NOMO-1 (cell line): ENCODE measurements at regions not wholly inside any gene's neighbourhood (a gene's known extent, or its start where the extent isn't known, plus 50 kb on each side); places are given as distances from the start of the nearest gene placed in this dataset.
A peak's percentile ranks its signal among the peaks of the same experiment; 100 is the strongest.
"Not testable (repeated sequence)": the region's sequence is repeated elsewhere in the genome, so short reads cannot be mapped to it uniquely, and the experiment has no call there.

ENCODE experiments used
- DNase-seq, 2 experiments: peaks; one replicate each; lab custom pipeline; 2025; ENCODE audit not compliant: unreplicated experiment in 2 of 2; lab: John Stamatoyannopoulos, UW

- DNase-seq = peak in 1 of 2 experiments; percentile 47
These were observed 823.9 kb upstream of the SLITRK1 start for GRCh38 chr13:84705982-84706710.

GRCh38 chr13:84702174-84702573 lies 819.9 kb upstream of the SLITRK1 start:
- DNase-seq = no peak

- DNase-seq = not testable (repeated sequence)
These were observed 815.3 kb upstream of the SLITRK1 start for GRCh38 chr13:84697591-84697990.

GRCh38 chr13:84686973-84687372 lies 804.7 kb upstream of the SLITRK1 start:
- DNase-seq = no peak

GRCh38 chr13:84686458-84686857 lies 804.2 kb upstream of the SLITRK1 start:
- no peak for DNase-seq

- DNase-seq = no peak
These were observed 802.5 kb upstream of the SLITRK1 start for GRCh38 chr13:84684804-84685203.

- no peak for DNase-seq
These were observed 801.9 kb upstream of the SLITRK1 start for GRCh38 chr13:84684048-84684662.

- DNase-seq = no peak
These were observed 801.2 kb upstream of the SLITRK1 start for GRCh38 chr13:84683448-84683847.

- no peak for DNase-seq
These were observed 795.6 kb upstream of the SLITRK1 start for GRCh38 chr13:84677836-84678235.

GRCh38 chr13:84672616-84673015 lies 790.3 kb upstream of the SLITRK1 start:
- no peak for DNase-seq

GRCh38 chr13:84670245-84670644 lies 788.0 kb upstream of the SLITRK1 start:
- no peak for DNase-seq

GRCh38 chr13:84668637-84669036 lies 786.4 kb upstream of the SLITRK1 start:
- no peak for DNase-seq

GRCh38 chr13:84662491-84662890 lies 780.2 kb upstream of the SLITRK1 start:
- DNase-seq = no peak

GRCh38 chr13:84661718-84662117 lies 779.4 kb upstream of the SLITRK1 start:
- no peak for DNase-seq

- no peak for DNase-seq
These were observed 777.0 kb upstream of the SLITRK1 start for GRCh38 chr13:84659359-84659661.

GRCh38 chr13:84658491-84659358 lies 776.5 kb upstream of the SLITRK1 start:
- DNase-seq = no peak

GRCh38 chr13:84655677-84656076 lies 773.4 kb upstream of the SLITRK1 start:
- no peak for DNase-seq

- no peak for DNase-seq
These were observed 772.5 kb upstream of the SLITRK1 start for GRCh38 chr13:84654654-84655275.

GRCh38 chr13:84653915-84654534 lies 771.8 kb upstream of the SLITRK1 start:
- no peak for DNase-seq

GRCh38 chr13:84651705-84652104 lies 769.4 kb upstream of the SLITRK1 start:
- DNase-seq = no peak

GRCh38 chr13:84651288-84651687 lies 769.0 kb upstream of the SLITRK1 start:
- DNase-seq = no peak
